NOMO-1 treated with DMSO at 0.1 percent for 48 hours (cell line): ENCODE measurements at regions not wholly inside any gene's neighbourhood (a gene's known extent, or its start where the extent isn't known, plus 50 kb on each side); places are given as distances from the start of the nearest gene placed in this dataset.
"Not testable (repeated sequence)": the region's sequence is repeated elsewhere in the genome, so short reads cannot be mapped to it uniquely, and the experiment has no call there.

Source experiments
- DNase-seq: peaks from one replicate; lab custom pipeline; 2025; ENCODE audit not compliant: unreplicated experiment; lab: John Stamatoyannopoulos, UW

GRCh38 chr12:3366451-3367110 is 124.4 kb upstream of the PRMT8 start:
- no peak for DNase-seq

- DNase-seq = no peak
Measured at GRCh38 chr12:3367750-3368444, 123.1 kb upstream of the PRMT8 start.

- no peak for DNase-seq
Measured at GRCh38 chr12:3371018-3371417, 120.0 kb upstream of the PRMT8 start.

- DNase-seq = no peak
Measured at GRCh38 chr12:3375326-3375725, 115.7 kb upstream of the PRMT8 start.

- no peak for DNase-seq
Measured at GRCh38 chr12:3376779-3377455, 114.1 kb upstream of the PRMT8 start.

GRCh38 chr12:3378655-3379054 is 112.3 kb upstream of the PRMT8 start:
- no peak for DNase-seq

GRCh38 chr12:3379079-3379478 is 111.9 kb upstream of the PRMT8 start:
- no peak for DNase-seq

- DNase-seq = no peak
Measured at GRCh38 chr12:3380200-3381043, 110.6 kb upstream of the PRMT8 start.

GRCh38 chr12:3381059-3382047 is 109.7 kb upstream of the PRMT8 start:
- DNase-seq = no peak

GRCh38 chr12:3389986-3390385 is 101.0 kb upstream of the PRMT8 start:
- no peak for DNase-seq

GRCh38 chr12:3397596-3397995 is 93.4 kb upstream of the PRMT8 start:
- not testable (repeated sequence) for DNase-seq

GRCh38 chr12:3398196-3398789 is 92.7 kb upstream of the PRMT8 start:
- DNase-seq = no peak

GRCh38 chr12:3405821-3406220 is 85.2 kb upstream of the PRMT8 start:
- DNase-seq = no peak

- DNase-seq = no peak
Measured at GRCh38 chr12:3407723-3408122, 83.3 kb upstream of the PRMT8 start.

GRCh38 chr12:3409662-3410061 is 81.3 kb upstream of the PRMT8 start:
- no peak for DNase-seq

- no peak for DNase-seq
Measured at GRCh38 chr12:3416159-3416558, 74.8 kb upstream of the PRMT8 start.

GRCh38 chr12:3416670-3417069 is 74.3 kb upstream of the PRMT8 start:
- no peak for DNase-seq

- DNase-seq = no peak
Measured at GRCh38 chr12:3417113-3417512, 73.9 kb upstream of the PRMT8 start.

- no peak for DNase-seq
Measured at GRCh38 chr12:3417937-3418462, 73.0 kb upstream of the PRMT8 start.
